BLaER1 treated with 17β-estradiol and CSF1 and Interleukin-3, amounts not matched to agents 10 nM and 100 nM (cell line): ENCODE measurements at regions not wholly inside any gene's neighbourhood (a gene's known extent, or its start where the extent isn't known, plus 50 kb on each side); places are given as distances from the start of the nearest gene placed in this dataset.
A peak's percentile ranks its signal among the peaks of the same experiment; 100 is the strongest.

ENCODE experiments used
- H3K27ac ChIP-seq, 11 experiments: shearing (Covaris generic); formaldehyde crosslinking; 2 replicates each; pipeline ENCODE4 v1.8.1; 2022
- H3K27me3 ChIP-seq, 11 experiments: shearing (Covaris generic); formaldehyde crosslinking; 2 replicates each; pipeline ENCODE4 v1.8.1; 2022
- H3K36me3 ChIP-seq, 11 experiments: shearing (Covaris generic); formaldehyde crosslinking; 2 replicates each; pipeline ENCODE4 v1.8.1; 2022
- H3K4me1 ChIP-seq, 10 experiments: shearing (Covaris generic); formaldehyde crosslinking; 2 replicates each; pipeline ENCODE4 v1.8.1; 2022
- H3K4me2 ChIP-seq, 11 experiments: shearing (Covaris generic); formaldehyde crosslinking; 2 replicates each; pipeline ENCODE4 v1.8.1; 2022
- H3K4me3 ChIP-seq, 10 experiments: shearing (Covaris generic); formaldehyde crosslinking; 2 replicates each; pipeline ENCODE4 v1.8.1; 2022
- H3K9ac ChIP-seq, 11 experiments: shearing (Covaris generic); formaldehyde crosslinking; 2 replicates each; pipeline ENCODE4 v1.8.1; 2022
- H3K9me3 ChIP-seq, 11 experiments: shearing (Covaris generic); formaldehyde crosslinking; replicated peaks in 1 of 11; 2 replicates each; pipeline ENCODE4 v1.8.1; 2022
- H4K20me1 ChIP-seq, 11 experiments: shearing (Covaris generic); formaldehyde crosslinking; 2 replicates each; pipeline ENCODE4 v1.8.1; 2022
- Cebpa-rat ChIP-seq, 11 experiments: shearing (Covaris generic); IDR thresholded peaks; 2 replicates each; pipeline ENCODE4 v1.8.1; 2022

- Histone ChIP-seq H3K27me3 (no peaks in the 10 kb centered on the region), H3K9me3 (no peaks in the 10 kb centered on the region), H4K20me1 (no peaks in the 10 kb centered on the region), H3K4me2 (no peak overlapping the region), H3K36me3 (no peaks in the 10 kb centered on the region), H3K9ac (no peak overlapping the region), H3K4me1 (peaks cover 0 to 19% (median 0%) of the 10 kb centered on the region in 10 experiments; a peak in 2 of 20 replicates), H3K4me3 (no peak overlapping the region), H3K27ac (no peak overlapping the region)
- no peak for TF ChIP-seq Cebpa-rat (IDR thresholded peaks at IDR 0.05)
Measured at GRCh38 chr2:215601990-215602721, 166.3 kb upstream of the FN1 start.

GRCh38 chr2:215601526-215601925 is 165.7 kb upstream of the FN1 start:
- Histone ChIP-seq H3K4me1 (peaks cover 0 to 19% (median 0%) of the 10 kb centered on the region in 10 experiments; a peak in 2 of 20 replicates), H3K4me2 (no peak overlapping the region), H3K4me3 (no peak overlapping the region), H3K9ac (no peak overlapping the region), H4K20me1 (no peaks in the 10 kb centered on the region), H3K27ac (no peak overlapping the region), H3K9me3 (no peaks in the 10 kb centered on the region), H3K27me3 (no peaks in the 10 kb centered on the region), H3K36me3 (no peaks in the 10 kb centered on the region)
- no peak for TF ChIP-seq Cebpa-rat (IDR thresholded peaks at IDR 0.05)

- Histone ChIP-seq H3K36me3 (no peaks in the 10 kb centered on the region), H3K9me3 (no peaks in the 10 kb centered on the region), H3K27ac (no peak overlapping the region), H3K4me1 (peaks cover 0 to 24% (median 0%) of the 10 kb centered on the region in 10 experiments; a peak in 6 of 20 replicates), H3K4me3 (no peak overlapping the region), H4K20me1 (no peaks in the 10 kb centered on the region), H3K27me3 (no peaks in the 10 kb centered on the region), H3K9ac (no peak overlapping the region), H3K4me2 (no peak overlapping the region)
- TF ChIP-seq Cebpa-rat (IDR thresholded peaks at IDR 0.05): no peak
Measured at GRCh38 chr2:215598376-215598975, 162.6 kb upstream of the FN1 start.

- no peak overlapping the region for H3K4me2 ChIP-seq
Measured at GRCh38 chr2:215597577-215597976, 161.7 kb upstream of the FN1 start.

GRCh38 chr2:215594766-215595165 is 158.9 kb upstream of the FN1 start:
- no peaks in the 10 kb centered on the region for H4K20me1 ChIP-seq
- no peaks in the 10 kb centered on the region for H3K27me3 ChIP-seq
- H3K4me2 ChIP-seq: peak overlapping the region in 2 of 11 experiments; percentile 6 to 60; a peak in 4 of 22 replicates
- no peak overlapping the region for H3K27ac ChIP-seq
- no peaks in the 10 kb centered on the region for H3K36me3 ChIP-seq
- H3K9me3 ChIP-seq: no peaks in the 10 kb centered on the region
- H3K9ac ChIP-seq: no peak overlapping the region
- H3K4me1 ChIP-seq: peaks cover 0 to 24% (median 0%) of the 10 kb centered on the region in 10 experiments; a peak in 6 of 20 replicates
- TF ChIP-seq Cebpa-rat (IDR thresholded peaks at IDR 0.05): no peak
- no peak overlapping the region for H3K4me3 ChIP-seq

More at GRCh38 chr2:215597577-215597976, 161.7 kb upstream of the FN1 start:
- Histone ChIP-seq H3K9me3 (no peaks in the 10 kb centered on the region), H3K36me3 (no peaks in the 10 kb centered on the region), H3K4me1 (peaks cover 0 to 24% (median 0%) of the 10 kb centered on the region in 10 experiments; a peak in 6 of 20 replicates), H3K4me3 (no peak overlapping the region), H3K27ac (no peak overlapping the region), H4K20me1 (no peaks in the 10 kb centered on the region), H3K9ac (no peak overlapping the region), H3K27me3 (no peaks in the 10 kb centered on the region)
- TF ChIP-seq Cebpa-rat (IDR thresholded peaks at IDR 0.05): no peak

- Histone ChIP-seq H3K4me3 (no peak overlapping the region), H3K36me3 (no peaks in the 10 kb centered on the region), H3K27ac (no peak overlapping the region), H3K27me3 (no peaks in the 10 kb centered on the region), H3K4me1 (peaks cover 0 to 11% (median 0%) of the 10 kb centered on the region in 10 experiments; a peak in 6 of 20 replicates), H3K4me2 (no peak overlapping the region), H3K9me3 (no peaks in the 10 kb centered on the region), H3K9ac (no peak overlapping the region), H4K20me1 (no peaks in the 10 kb centered on the region)
- TF ChIP-seq Cebpa-rat (IDR thresholded peaks at IDR 0.05): no peak
Measured at GRCh38 chr2:215590010-215590745, 154.3 kb upstream of the FN1 start.

- Histone ChIP-seq H3K4me2 (no peak overlapping the region), H3K9me3 (no peaks in the 10 kb centered on the region), H4K20me1 (no peaks in the 10 kb centered on the region), H3K4me3 (no peak overlapping the region), H3K27me3 (no peaks in the 10 kb centered on the region), H3K9ac (no peak overlapping the region), H3K27ac (no peak overlapping the region), H3K4me1 (peaks cover 0 to 11% (median 0%) of the 10 kb centered on the region in 10 experiments; a peak in 5 of 20 replicates), H3K36me3 (no peaks in the 10 kb centered on the region)
- TF ChIP-seq Cebpa-rat (IDR thresholded peaks at IDR 0.05): no peak
Measured at GRCh38 chr2:215583881-215584280, 148.0 kb upstream of the FN1 start.

- Histone ChIP-seq H3K4me1 (peaks cover 0 to 11% (median 0%) of the 10 kb centered on the region in 10 experiments; a peak in 5 of 20 replicates), H4K20me1 (no peaks in the 10 kb centered on the region), H3K27ac (peak overlapping the region in 2 of 11 experiments; percentile 10 to 40; a peak in 3 of 22 replicates), H3K27me3 (no peaks in the 10 kb centered on the region), H3K9ac (no peak overlapping the region), H3K9me3 (no peaks in the 10 kb centered on the region), H3K4me3 (no peak overlapping the region), H3K4me2 (peak overlapping the region in 4 of 11 experiments; percentile 9 to 55 (median 27); a peak in 4 of 22 replicates), H3K36me3 (no peaks in the 10 kb centered on the region)
- no peak for TF ChIP-seq Cebpa-rat (IDR thresholded peaks at IDR 0.05)
Measured at GRCh38 chr2:215579809-215580208, 143.9 kb upstream of the FN1 start.

GRCh38 chr2:215577356-215577755 is 141.5 kb upstream of the FN1 start:
- H3K4me1 ChIP-seq: peaks cover 0 to 11% (median 0%) of the 10 kb centered on the region in 10 experiments; a peak in 5 of 20 replicates
- no peaks in the 10 kb centered on the region for H3K36me3 ChIP-seq
- no peaks in the 10 kb centered on the region for H3K9me3 ChIP-seq
- no peaks in the 10 kb centered on the region for H4K20me1 ChIP-seq
- H3K4me2 ChIP-seq: no peak overlapping the region
- H3K4me3 ChIP-seq: no peak overlapping the region
- H3K27ac ChIP-seq: no peak overlapping the region
- no peak for TF ChIP-seq Cebpa-rat (IDR thresholded peaks at IDR 0.05)
- H3K9ac ChIP-seq: no peak overlapping the region
- no peaks in the 10 kb centered on the region for H3K27me3 ChIP-seq
